ENCODE measurements at regions not wholly inside any gene's neighbourhood (a gene's known extent, or its start where the extent isn't known, plus 50 kb on each side); places are given as distances from the start of the nearest gene placed in this dataset.

DNA sequence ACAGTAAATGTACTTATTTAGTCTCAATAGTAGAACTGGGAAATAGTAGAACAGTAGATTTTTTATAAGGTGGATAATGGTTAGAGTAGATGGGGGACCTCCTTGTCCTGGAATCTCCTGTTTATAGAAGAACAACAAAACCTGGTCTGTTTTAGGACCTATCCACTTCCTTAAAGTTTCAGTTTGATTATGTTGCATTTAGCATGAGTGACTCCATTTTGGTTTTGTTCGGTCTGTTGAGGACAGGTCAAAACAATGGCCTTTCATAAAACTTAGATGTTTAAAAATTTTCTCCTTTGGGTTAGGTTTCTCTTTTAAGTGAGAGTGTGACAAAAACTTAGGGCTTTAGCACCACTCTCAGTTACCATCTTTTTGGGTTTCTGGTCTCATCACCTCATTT is 308.9 kb downstream of the BTG1 start:
- DNase-seq, result no peak

DNA sequence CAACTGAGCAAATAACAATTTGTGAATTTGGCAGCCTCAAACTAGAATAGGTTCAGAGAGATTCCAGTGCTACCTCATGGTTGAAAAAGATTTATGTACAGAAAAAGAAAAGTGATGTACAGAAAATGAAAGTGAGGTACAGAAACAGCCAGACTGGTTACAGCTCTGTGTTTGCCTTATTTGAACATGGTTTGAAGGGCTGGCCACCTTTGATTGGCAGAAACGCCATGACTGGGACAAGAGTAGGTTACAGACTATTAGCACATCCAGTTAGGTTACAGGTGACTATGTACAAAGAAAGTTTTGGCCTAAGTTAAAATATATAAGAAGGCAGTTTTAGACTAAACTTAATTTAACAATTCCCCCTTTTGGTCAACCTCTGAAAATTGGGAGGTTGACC is 309.4 kb downstream of the BTG1 start:
- no peak for DNase-seq

DNA sequence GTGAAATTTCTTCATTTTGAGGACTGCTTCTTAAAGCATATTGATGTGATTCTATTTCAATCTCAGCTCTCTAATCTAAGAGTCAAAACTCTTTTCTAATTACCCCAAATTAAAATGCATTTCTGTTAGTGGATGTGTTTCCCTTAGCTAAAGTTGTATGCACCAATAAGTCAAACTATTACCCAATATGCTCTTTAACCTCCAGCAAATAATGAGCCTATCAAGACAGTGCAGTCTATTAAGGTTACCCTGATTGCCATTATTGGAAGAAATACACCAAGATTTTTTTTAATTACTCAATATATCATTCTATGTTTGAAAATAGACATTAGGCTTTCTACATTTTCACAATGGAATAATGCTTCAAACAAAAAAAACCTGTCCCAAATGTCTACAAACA is 310.0 kb downstream of the BTG1 start:
- no peak for DNase-seq

DNA sequence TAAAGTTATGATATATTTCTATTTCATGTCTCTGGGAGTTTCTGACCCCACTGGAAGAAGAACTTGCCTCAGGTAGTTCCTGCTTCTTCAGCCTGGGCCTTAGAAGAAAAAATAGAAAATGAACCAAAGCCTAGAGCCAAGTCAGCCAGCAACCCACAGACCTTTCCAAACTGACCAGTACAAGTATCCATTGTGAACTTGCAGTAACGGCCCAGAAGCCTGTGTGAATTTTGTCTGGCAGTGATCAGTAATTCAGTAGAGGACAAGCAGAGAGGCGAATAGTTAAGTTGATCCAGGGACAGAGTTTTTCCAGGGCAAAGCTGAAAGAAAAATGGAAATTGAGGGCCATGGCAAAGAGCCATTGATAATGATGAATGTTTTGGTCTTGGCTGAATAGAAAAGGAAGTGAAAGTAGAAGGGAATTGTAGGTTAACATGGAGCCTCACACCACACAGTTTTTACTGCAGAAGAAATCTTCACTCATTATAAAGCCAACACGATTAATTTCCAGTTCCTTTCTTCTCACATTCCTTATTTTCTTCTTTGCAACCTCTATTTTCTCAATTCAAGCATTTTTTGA is 311.8 kb downstream of the BTG1 start:
- no peak for DNase-seq

DNA sequence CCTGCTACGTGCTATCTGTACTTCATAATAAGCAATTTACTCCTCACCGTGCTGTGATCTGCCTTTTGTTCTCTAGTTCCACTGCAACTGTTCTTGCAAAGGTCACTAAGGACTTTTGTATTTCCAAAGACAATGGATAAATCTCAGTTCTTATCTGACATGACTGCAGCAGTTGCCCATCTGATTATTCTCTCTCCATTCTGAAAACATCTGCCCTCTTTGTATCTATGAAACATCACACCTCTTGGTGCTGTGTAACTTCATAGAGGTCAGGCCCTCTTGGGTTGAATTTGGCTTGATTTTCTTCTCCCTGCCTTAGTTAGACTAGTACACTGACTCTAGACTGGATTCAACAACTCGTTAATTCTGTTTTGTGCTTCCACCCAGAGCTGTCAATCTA is 319.6 kb downstream of the BTG1 start:
- no peak for DNase-seq

DNA sequence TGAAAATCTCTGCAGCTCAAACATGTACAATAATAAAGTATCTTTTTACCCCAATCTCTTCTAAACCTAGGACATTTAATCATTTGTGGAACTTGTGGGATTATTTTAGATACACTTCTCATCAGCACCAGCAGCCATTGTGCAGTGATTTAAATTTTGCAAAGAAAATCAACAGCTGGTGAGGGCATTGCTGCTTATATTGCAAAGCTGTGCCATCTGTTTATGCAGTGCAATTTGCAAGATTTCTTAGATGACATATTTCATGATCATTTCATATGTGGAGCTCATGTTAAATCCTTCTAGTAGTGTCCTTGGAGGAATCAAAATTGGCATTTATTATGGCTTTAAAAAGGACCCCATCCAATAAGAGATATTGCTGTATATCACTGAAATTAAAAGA is 320.7 kb downstream of the BTG1 start:
- no peak for DNase-seq

DNA sequence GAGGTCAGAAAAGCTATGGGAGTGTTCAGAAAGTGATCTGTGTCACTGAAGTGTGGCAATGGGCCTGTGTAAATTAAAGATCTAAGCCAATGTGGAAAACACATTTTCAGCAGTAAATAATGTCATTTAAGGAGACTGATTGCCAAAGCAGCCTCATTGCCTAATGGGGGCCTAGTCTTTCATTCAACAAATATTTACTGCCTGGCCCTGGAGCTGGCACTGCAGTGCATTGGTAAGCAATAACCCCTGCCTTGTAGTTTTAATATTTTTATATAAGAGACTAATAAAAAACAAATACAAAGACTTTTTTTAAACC is 326.6 kb downstream of the BTG1 start:
- DNase-seq, result no peak

DNA sequence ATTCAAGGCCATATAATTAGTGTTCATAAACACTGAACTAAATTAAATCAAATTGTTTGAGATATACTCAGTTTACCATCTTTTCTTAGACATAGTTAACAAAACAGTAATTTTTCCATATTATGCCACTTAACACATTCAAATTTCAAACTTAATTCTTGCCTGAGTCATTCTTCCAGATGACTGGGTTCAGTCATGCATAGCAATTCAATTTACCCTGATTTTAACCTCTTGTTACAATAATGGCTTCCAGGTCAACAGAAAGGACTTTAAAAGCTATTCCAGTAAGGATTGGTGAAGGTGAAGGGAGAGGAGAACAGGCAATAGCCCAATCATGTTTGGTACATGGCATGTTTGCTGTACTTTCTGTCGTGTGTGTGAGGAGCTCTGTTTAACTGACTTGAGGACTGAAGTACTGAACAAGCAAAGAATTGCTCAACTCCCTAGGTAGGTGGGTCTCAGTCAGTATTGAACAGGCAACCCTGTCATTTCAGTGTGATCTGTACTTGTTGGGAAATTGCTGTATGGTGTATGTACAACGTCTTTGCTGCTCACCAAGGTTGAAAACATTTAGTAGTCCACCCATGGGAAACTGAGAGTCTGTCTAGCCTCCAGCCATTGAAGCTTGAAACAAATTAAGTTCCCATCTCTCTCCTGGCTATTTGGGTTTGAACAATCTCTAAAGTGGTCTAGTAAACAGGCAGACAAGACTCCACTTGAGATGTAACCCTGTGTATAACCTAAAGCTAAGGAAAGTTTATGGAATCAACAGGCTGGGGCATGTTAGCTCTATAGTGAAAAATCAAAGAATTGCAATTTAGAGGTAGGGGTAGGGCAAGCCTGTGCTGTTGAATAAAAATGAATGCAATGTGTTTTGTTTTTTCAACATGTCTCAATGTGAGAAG is 327.2 kb downstream of the BTG1 start:
- DNase-seq, result no peak

DNA sequence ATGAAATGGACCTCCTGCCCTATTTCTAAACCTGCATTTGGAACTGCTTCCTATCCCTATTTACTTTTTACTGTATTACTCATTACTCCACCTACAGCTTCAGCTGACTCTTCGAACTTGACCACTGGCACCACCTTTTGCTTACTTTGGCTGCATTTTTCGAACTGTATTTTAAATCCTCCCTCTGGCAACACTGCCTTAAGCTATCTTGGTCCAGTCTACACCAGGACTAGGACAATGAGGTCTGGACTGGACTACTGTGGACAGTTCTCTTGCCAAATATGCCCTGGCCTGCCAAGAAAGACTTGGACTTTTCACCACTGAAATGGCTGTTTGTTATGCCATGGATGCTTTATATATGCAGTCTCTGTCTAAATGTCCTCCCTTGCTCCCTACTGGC is 328.1 kb downstream of the BTG1 start:
- DNase-seq, result no peak

DNA sequence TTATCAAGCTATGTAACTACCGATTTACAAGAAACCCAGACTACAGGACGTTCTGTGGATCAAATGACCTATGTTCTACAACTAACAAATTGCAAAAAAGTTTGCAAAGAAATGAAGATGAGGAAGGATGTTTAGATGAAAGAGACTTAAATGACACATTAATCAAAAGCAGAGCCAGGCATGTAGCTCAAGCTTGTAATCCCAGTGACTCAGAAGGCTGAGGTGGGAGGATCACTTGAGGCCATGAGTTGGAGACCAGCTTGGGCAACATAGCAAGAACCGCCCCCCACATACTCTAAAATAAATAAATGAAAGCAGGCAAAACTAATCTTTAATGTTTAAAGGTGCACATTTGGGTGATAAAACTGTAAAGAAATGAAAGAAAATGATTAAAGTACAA is 331.9 kb downstream of the BTG1 start:
- no peak for DNase-seq

DNA sequence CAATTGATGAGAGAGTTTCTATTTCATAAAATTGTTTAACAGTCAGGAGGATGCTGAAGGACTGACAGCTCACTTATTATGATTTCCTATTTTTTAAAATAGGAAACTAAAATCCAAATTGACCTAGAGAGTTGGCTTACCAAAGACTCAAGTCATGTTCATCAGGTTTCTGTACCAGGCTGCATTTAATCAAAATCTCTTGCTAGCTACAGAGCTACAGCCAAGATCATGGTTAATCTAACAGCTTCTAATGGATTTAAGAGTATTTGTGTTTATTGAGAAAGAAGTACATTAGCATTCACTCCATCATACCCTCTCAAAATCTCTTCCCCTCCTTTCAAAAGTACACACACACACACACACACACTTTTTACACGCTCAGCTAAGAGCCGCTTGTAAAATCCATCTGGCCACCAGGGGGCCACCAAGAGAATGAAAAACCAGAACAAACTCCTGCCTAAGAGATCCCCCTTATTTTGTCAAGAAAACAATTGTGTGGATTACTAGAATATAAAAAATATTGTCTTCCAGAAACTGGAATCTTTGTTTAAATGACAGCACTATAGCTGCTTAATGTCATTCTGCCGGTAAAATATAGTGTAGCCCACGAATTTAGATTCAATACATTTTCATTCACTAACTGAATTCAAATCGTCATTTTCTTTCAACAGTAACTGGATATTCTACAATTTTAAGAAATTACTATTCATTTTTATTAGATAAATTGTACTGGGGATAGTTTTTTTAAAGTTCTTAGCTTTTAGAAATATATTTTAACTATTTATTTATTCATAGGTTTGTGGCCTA is 334.0 kb downstream of the BTG1 start:
- DNase-seq, result peak; percentile 68

DNA sequence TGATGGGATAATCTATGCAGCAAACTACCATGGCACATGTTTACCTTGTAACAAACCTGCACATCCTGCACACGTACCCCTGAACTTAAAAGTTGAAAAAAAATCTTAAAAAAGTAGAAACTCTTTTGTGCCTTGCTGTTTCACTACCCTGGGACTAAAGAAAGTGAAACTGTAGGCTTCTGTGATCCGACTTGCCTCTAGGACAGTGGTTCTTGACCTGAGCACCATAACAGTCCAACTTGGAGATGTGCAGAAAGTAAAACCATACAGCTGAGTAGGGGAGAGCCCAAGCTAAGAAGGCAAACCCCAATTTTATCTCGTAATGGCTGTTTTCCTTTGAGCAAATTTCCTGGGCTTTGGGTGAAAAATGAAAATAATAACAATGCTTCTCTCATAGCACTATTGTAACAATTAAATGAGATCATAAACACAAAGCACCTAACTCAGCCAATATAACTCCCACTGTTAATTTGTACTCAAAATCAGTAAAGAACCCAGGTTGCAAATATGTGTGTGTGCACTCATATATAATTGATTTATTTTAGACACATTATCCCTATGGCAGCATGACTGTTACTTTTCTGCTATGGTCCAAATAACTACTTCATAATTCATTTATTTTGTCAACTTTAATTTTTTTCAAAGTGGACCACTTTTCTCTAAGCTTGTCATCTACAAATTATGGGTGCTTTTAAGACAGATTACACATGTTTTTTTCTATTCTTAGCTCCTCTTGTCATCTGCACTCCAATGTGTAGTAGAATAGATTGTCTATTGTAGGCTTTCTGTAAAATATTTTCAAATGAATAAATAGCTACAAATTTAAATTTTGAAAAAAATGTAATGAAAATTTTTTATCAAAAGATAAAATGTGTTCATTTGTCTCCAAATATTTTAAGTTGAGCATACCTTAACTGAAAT is 334.9 kb downstream of the BTG1 start:
- no peak for DNase-seq

DNA sequence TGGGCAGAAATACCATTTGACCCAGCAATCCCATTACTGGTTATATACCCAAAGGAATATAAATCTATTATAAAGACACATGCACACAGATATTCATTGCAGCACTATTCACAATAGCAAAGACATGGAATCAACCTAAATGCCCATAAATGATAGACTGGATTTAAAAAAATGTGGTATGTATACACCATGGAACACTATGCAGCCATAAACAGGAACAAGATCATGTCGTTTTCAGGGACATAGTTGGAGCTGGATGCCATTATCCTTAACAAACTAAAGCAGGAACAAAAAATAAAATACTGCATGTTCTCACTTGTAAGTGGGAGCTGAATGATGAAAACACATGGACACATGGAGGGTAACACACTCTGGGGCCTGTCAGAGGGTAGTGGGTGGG is 335.6 kb downstream of the BTG1 start:
- DNase-seq, result no peak

DNA sequence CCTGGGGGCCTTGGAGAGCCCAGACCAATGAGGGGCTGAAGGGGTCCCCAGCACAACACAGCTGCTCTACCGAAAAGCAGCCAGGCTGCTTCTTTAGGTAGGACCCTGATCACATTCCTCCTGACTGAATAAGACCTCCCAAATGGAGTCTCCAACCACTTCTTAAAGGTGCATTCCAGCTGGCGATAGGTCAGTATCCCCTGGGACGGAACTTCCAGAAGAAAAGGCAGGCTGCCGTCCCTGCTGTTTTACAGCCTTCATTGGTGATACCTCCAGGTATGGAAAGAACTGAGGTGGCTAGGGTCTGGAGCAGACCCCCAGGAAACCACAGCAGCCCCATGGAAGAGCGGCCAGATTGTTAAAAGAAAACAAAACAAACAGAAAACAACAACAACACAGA is 340.6 kb downstream of the BTG1 start:
- DNase-seq, result no peak

DNA sequence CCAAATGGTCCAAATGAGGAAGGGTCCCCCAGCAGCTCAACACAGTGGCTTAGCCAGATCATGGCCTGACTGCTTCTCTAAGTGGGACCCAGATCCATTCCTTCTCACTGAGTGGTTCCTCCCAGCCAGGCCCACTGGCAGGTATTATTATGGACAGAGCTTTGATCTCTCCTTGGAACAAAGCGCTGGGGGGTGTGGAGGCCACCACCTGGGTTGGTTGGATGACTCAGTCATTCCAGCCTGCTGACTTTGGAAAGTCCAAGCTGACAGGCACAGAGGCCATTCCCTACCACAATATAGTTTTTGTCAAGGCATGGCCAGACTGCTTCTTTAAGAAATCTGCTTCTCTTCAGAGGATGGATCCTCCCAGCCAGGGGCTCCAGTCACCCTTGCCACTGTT is 341.1 kb downstream of the BTG1 start:
- no peak for DNase-seq

DNA sequence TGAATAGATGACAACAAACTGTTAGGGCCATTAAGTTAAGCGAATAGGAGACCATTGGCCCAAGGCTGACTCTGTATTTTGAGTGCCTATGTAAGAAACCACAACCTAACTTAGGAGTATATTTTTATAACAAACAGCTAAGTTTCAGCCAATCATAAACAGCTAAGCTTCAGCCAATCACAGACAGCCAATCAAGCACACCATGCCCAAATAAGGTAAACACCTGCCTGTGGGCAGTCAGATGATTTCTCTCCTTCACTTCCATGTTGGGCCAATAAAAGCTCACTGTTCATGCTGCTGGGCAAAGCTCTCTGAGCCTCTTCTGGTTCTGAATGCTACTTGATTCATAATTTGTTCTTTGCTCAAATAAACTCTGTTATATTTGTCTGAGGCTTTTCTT is 344.6 kb downstream of the BTG1 start:
- DNase-seq, result no peak

DNA sequence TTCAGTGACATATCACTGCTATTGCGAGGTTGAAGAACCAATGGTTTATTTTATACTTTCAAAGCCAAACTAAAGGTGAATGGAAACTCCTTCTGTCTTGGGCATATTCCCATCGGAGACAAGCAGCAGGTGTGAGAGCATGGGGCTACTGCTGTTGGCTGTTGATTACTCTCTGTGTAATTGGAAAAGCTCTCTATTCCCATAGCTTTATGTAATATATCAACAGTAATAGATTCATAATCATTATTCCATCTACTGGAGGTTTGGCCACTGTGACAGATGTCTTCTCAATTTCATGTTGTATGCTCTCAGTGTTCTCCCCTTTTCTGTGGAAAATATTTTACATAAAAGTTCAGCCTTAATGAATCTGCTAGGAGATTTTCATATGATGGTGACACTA is 352.0 kb downstream of the BTG1 start:
- no peak for DNase-seq

DNA sequence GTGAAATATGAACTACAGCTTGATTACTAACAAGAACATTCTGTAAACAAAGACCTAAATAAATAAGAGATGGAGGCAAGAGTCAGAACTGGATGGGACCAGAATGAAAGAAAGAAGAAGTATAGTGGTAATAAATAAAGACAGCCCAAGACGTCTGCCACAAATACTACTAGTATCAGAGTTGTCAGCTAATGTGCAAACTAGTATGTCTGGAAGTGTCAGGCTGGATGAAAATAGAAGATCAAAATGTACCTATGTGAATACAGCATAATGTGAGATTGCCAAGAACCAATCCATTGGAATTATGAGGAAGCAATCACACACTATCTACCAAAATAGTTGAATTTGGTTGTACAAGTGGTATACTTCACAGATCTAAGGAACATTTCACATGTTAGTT is 353.0 kb downstream of the BTG1 start:
- DNase-seq, result no peak

DNA sequence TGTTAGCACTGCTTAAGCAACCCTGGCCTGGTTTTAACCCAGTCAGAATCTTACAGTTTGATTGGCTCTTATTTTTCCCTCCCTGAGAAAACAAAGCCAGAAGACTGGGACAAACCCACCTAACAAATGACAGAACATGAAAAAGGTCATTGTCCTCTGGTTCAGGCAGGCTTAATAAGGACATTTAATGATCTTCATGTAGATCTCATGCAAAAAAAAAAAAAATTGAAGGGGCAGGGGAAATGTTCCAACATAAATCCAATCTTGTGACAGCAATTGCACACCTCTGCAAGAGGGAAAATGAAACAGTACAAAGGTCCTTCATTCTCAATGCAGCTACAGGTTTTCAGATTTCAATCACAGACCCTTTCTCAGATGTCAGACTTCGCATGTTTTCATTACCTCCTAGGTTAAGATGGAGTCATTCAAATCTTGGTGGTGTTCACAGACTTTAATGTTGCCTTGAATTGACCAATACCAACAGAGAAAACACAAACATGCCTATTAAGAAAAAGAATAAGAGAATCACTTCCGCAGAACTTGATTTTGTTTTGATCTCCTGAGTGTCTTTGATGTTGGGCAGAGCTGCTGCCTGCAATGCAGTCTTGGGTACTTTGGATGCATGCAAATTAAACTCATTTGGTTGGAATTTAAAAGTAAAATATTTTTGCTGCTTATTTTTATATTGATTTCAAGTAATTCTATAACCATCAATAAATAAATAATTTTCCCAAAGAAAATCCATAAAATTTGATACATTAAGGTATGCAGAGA is 359.0 kb downstream of the BTG1 start:
- DNase-seq, result no peak

DNA sequence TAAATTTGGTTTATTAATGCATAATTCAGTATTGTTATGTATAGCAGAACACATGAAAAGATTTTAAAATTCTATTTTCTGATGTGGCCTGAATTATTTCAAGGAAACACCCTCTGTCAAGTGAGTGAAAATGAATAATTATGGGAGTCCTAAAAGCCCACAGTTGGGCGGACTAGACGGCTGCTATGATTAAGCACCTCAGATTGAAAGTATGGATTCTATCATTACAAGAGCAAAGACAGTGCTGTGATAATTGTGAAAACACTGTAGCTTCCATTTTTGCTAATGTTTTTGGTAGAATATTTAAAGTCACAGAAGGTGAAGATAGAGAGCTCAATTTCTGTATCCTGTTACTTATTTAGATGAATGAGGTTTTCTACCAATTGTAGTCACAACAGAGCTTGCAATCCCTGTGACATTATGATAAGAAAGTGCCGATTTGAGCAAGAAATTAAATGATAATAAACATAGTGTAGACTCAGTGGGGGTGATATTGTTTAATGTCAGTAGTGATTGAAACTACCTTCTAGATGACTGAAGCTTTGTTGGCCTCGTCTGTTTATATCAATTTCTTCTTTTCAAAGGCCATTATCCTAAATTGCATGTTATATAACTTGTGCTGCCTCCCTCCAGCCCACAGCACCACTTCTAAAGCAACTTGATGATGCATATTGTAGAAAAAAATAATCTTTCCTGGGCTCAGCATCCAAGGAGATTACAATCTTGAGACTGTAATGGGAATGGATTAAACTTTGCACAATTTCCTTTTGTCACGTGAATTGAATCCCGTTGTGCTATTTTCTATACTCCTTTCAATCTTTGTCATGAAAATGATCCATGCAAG is 359.8 kb downstream of the BTG1 start:
- no peak for DNase-seq

DNA sequence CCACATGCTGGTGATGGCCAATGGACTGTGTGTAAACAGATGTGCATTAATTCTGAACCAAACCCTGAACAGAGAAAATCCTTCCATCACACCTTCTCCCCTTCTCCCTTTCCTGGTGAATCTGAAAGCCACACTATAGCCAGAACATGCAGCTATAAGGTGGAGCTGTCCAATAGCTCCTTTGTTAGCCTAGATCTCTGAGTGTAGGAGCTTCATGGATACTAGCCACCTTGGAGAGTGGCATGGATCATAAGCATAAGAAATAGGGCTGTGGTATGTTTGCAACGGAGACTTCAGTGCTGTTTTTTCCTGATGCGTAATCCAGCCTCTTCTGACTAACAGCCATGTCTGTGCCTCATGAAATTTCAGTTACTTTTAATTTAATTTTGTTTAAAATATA is 364.5 kb downstream of the BTG1 start:
- DNase-seq, result no peak

All from hematopoietic multipotent progenitor cell treated with erythropoietin and hydrocortisone succinate and interleukin-3 and kit ligand, for 6 days (in vitro differentiated cells).